Coronary artery (tissue), 2 donors: ENCODE measurements at regions not wholly inside any gene's neighbourhood (a gene's known extent, or its start where the extent isn't known, plus 50 kb on each side); places are given as distances from the start of the nearest gene placed in this dataset.

Source experiments
- DNase-seq: peaks from one replicate; pipeline ENCODE4 v3.0.0-alpha.2; 2017; ENCODE audit warnings: low spot score
- H3K27ac ChIP-seq, 2 donors: fragments of 200-600 bp; sonication (generic); one replicate each; pipeline ENCODE4 v1.5.1; 2016 to 2019
- H3K4me3 ChIP-seq: fragments of 200-600 bp; sonication (generic); 2 replicates; pipeline ENCODE4 v1.5.1; 2016; ENCODE audit warnings: mild to moderate bottlenecking, moderate library complexity
- TF ChIP-seq, protein P1 (sequence below): fragments of 200-600 bp; sonication (generic); IDR thresholded peaks from one replicate; pipeline ENCODE4 v1.5.1; 2019; ENCODE audit warnings: antibody characterized with exemption

DNA sequence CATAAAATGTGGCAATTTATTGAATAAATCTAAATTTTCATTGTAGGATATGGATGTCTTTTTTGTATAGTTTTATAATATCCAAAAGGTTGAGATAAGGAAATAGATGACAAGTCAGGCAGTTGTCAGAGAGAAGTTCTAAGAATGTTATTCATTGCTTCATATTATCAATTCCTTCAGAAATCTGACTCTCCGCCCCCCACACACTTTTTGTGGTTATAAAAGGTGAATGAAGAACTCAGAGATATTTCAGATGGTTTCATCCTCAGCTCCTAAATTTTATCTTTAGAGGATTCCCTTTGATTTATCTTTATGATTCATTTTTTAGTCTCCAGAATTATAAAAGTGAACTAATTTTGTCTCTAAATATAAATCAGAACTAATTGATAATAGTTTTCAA, 136.1 kb upstream of the NOX3 start:
- H3K27ac ChIP-seq: no peak overlapping the region
- H3K4me3 ChIP-seq: no peak overlapping the region
- TF ChIP-seq, protein P1, sequence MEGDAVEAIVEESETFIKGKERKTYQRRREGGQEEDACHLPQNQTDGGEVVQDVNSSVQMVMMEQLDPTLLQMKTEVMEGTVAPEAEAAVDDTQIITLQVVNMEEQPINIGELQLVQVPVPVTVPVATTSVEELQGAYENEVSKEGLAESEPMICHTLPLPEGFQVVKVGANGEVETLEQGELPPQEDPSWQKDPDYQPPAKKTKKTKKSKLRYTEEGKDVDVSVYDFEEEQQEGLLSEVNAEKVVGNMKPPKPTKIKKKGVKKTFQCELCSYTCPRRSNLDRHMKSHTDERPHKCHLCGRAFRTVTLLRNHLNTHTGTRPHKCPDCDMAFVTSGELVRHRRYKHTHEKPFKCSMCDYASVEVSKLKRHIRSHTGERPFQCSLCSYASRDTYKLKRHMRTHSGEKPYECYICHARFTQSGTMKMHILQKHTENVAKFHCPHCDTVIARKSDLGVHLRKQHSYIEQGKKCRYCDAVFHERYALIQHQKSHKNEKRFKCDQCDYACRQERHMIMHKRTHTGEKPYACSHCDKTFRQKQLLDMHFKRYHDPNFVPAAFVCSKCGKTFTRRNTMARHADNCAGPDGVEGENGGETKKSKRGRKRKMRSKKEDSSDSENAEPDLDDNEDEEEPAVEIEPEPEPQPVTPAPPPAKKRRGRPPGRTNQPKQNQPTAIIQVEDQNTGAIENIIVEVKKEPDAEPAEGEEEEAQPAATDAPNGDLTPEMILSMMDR: no peak
- DNase-seq: no peak

DNA sequence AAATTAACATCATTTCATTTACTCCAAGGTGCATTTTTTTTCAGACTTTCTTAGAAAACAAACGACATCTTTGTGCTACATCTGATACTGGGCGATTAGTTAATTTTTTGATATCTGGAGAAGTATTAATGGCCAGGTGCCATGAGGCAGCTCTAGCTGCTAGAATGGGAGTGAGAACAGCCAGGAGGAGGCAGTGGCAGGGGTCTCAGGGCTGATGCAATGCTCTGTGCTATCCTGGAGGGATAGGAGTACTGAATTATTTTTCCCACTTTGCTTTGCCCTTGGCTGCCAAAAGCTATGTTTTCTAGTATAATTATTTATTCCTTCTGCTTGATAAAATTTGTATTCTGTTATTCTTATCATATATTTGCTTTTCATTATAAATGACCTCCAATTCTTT, 133.6 kb upstream of the NOX3 start:
- TF ChIP-seq, protein P1: no peak
- Histone ChIP-seq H3K4me3 (no peak overlapping the region), H3K27ac (no peak overlapping the region)
- DNase-seq: no peak

DNA sequence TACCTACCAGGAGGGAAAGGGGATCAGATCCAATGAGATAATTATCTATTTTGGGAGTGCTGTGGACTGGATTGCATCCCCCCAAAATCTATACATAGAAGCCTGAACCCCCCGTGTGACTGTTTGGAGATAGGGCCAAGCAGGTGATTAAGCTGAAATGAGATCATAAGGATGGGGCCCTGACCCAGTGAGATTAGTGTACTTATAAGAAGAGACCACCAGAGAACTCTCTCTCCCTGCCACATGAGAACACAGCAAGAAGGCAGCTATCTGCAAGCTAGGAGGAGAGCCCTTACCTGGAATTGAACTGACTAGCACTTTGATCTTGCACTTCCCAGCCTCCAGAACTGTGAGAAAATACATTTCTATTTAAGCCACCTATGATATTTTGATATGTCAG, 132.2 kb upstream of the NOX3 start:
- H3K4me3 ChIP-seq: no peak overlapping the region
- DNase-seq: no peak
- H3K27ac ChIP-seq: no peak overlapping the region
- TF ChIP-seq, protein P1: no peak

DNA sequence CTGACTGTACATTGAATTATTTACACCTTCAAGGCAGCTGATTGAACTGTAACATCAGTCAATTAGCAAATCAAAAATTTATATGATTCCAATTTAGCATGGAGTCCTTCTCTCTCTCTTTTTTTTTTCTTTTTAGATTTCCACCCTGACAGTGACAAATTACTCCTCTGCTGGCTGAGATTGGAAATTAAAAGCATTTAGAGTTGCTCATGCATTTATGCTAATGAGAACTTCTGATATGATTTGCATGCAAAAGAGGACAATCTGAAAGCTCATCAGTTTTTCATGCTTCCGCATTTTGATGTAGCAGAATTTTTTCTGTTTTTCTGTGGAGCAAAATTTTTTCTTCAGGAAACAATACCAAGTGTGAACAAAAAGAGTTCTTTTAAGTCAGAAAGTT, 130.5 kb upstream of the NOX3 start:
- TF ChIP-seq, protein P1: no peak
- no peak overlapping the region for H3K27ac ChIP-seq
- no peak overlapping the region for H3K4me3 ChIP-seq
- DNase-seq: no peak

DNA sequence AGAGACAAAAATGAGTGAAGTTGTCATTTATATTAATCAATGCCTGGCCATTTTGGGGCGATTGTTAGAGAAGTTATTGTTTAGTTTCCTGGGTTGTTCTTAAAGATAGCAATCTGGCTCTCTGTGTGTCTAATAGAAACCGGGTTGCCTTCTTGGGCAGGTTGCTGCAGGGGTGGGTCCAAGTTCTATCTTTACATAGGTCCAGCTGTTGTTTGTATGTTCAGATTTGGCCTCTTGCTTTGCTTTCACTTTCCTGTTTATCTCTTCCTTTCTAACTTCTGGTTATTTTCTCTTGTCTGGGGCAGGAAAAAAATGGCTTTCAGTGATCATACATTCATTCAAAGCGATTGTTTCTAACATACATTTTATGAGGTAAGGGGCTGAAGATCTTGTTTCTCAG, 128.4 kb upstream of the NOX3 start:
- no peak for DNase-seq
- Histone ChIP-seq H3K27ac (no peak overlapping the region), H3K4me3 (no peak overlapping the region)
- TF ChIP-seq, protein P1: no peak

DNA sequence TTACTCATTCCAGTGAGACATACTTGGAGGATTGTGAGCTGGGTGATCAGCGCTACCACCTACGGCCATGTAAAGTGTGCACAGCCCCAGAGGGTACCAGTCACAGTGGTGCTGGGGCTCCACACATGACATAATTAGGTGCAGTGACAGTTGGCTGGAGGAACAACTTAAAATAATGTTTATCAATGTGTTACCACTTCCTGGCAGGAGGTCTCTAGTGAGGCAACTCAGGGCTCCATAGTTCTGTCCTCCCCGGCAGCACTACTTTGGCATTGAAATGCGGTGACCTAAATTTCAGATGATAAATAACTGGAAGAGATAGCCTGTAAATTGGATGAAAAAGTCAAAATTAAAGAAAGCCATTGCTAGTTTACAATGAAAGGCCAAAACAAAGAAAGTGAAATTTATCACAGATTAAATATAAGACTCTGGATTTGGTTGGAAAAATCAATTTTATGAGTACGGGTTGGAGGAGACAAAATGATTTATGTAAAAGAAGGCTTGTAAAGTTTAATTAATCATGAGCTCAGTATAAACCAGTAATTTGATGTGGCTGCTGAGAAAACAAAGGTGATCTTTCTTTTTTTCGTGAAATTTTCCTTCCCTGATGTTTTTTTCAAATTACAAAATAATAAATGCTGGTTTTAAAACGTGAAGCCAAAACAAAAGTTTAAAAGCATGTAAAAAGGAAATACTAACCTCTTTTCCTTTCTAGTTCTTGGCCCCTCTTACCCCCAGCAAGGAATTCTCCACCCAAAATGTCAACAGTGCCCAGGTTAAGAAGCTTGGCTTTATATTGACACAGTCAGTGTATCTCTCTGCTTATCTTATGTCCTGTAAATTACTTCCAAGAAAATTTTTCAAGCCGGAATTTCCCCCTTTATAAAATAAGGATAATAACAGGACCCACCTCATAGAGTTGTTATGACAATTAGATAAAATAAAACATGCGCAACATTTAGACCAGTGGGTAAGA, 126.7 kb upstream of the NOX3 start:
- Histone ChIP-seq H3K27ac (no peak overlapping the region), H3K4me3 (no peak overlapping the region)
- no peak for DNase-seq
- TF ChIP-seq, protein P1: no peak

DNA sequence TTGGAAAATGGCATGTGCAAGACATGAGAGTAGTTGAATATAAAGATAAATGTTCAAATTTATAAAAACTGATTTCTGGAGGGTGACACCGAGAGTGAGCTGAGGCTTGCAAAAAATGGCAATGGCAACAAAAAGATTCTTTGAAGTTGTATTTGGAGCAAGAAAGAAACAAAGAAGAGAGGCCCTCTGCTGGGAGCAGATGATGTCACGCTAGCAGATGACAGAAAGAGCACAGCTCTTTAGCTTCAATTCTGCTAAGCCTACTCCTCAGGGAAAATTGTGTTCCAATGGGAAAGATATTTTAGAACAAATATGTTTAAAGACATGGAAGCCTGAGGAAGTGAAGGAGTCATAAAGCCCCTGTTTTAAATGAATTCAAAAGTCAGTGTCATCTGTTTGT, 125.3 kb upstream of the NOX3 start:
- DNase-seq: no peak
- TF ChIP-seq, protein P1: no peak
- Histone ChIP-seq H3K4me3 (no peak overlapping the region), H3K27ac (no peak overlapping the region)
